Ishikawa (cell line): ENCODE measurements at regions not wholly inside any gene's neighbourhood (a gene's known extent, or its start where the extent isn't known, plus 50 kb on each side); places are given as distances from the start of the nearest gene placed in this dataset.

Experiments
- CEBPB ChIP-seq: IDR thresholded peaks from 2 replicates; pipeline ENCODE4 v1.6.1; 2012
- CREB1 ChIP-seq: IDR thresholded peaks from 2 replicates; pipeline ENCODE4 v1.6.1; 2012; ENCODE audit warnings: low read depth
- EGR1 ChIP-seq: IDR thresholded peaks from 2 replicates; pipeline ENCODE4 v1.6.1; 2012
- EP300 ChIP-seq: IDR thresholded peaks from 2 replicates; pipeline ENCODE4 v1.6.1; 2012; ENCODE audit warnings: borderline replicate concordance
- FOXM1 ChIP-seq: IDR thresholded peaks from 2 replicates; pipeline ENCODE4 v1.6.1; 2012; ENCODE audit warnings: low read depth, borderline replicate concordance
- MAX ChIP-seq: IDR thresholded peaks from 2 replicates; pipeline ENCODE4 v1.6.1; 2012
- NFIC ChIP-seq: IDR thresholded peaks from 2 replicates; pipeline ENCODE4 v1.6.1; 2012
- RAD21 ChIP-seq: IDR thresholded peaks from 2 replicates; pipeline ENCODE4 v1.6.1; 2012; ENCODE audit warnings: low read depth
- REST ChIP-seq: IDR thresholded peaks from 2 replicates; pipeline ENCODE4 v1.6.1; 2012; ENCODE audit warnings: low read depth, mild to moderate bottlenecking
- TAF1 ChIP-seq: IDR thresholded peaks from 2 replicates; pipeline ENCODE4 v1.6.1; 2012; ENCODE audit warnings: low read depth, mild to moderate bottlenecking
- TCF12 ChIP-seq: IDR thresholded peaks from 2 replicates; pipeline ENCODE4 v1.6.1; 2012; ENCODE audit warnings: low read depth
- TEAD4 ChIP-seq: IDR thresholded peaks from 2 replicates; pipeline ENCODE4 v1.6.1; 2012
- USF1 ChIP-seq: IDR thresholded peaks from 2 replicates; pipeline ENCODE4 v1.6.1; 2012
- YY1 ChIP-seq: IDR thresholded peaks from 2 replicates; pipeline ENCODE4 v1.6.1; 2012; ENCODE audit warnings: low read depth
- ZBTB7A ChIP-seq: IDR thresholded peaks from 2 replicates; pipeline ENCODE4 v1.6.1; 2012; ENCODE audit warnings: low read depth

GRCh38 chr3:20396335-20396734, 210.3 kb upstream of the SGO1 start:
- no peak for TF ChIP-seq CEBPB
- TF ChIP-seq REST = no peak
- no peak for TF ChIP-seq USF1
- no peak for TF ChIP-seq ZBTB7A
- no peak for TF ChIP-seq RAD21
- TF ChIP-seq TAF1 = no peak
- TF ChIP-seq CREB1 = no peak

- TF ChIP-seq CREB1 = no peak
- no peak for TF ChIP-seq REST
- TF ChIP-seq TEAD4 = no peak
- TF ChIP-seq CEBPB = no peak
- no peak for TF ChIP-seq ZBTB7A
- TF ChIP-seq TAF1 = no peak
- no peak for TF ChIP-seq NFIC
- TF ChIP-seq FOXM1 = no peak
- TF ChIP-seq EP300 = no peak
- TF ChIP-seq USF1 = no peak
- no peak for TF ChIP-seq RAD21
Observed at GRCh38 chr3:20395692-20396091, 209.7 kb upstream of the SGO1 start.

- TF ChIP-seq EP300 (no peak), MAX (no peak), CEBPB (no peak), ZBTB7A (no peak), REST (no peak), YY1 (no peak), NFIC (no peak), TAF1 (no peak), FOXM1 (no peak), TEAD4 (no peak), EGR1 (no peak), RAD21 (no peak), CREB1 (no peak), TCF12 (no peak)
Observed at GRCh38 chr3:20394243-20394642, 208.2 kb upstream of the SGO1 start.

GRCh38 chr3:20391644-20392043, 205.6 kb upstream of the SGO1 start:
- TF ChIP-seq CREB1 = no peak
- no peak for TF ChIP-seq EP300

GRCh38 chr3:20388971-20389370, 203.0 kb upstream of the SGO1 start:
- TF ChIP-seq CEBPB (no peak), TEAD4 (no peak), TCF12 (no peak), EP300 (no peak), YY1 (no peak), MAX (no peak), REST (no peak), ZBTB7A (no peak), USF1 (no peak), EGR1 (no peak), CREB1 (no peak), RAD21 (no peak), NFIC (no peak), FOXM1 (no peak), TAF1 (no peak)
